IPS-15b (cell line): ENCODE measurements at regions not wholly inside any gene's neighbourhood (a gene's known extent, or its start where the extent isn't known, plus 50 kb on each side); places are given as distances from the start of the nearest gene placed in this dataset.

Experiments
- H3K27me3 ChIP-seq: one replicate; pipeline ENCODE4 v1.6.1; 2013; ENCODE audit warnings: low read length; ENCODE audit not compliant: control insufficient read depth, insufficient read depth
- H3K36me3 ChIP-seq: one replicate; pipeline ENCODE4 v1.6.1; 2013; ENCODE audit warnings: low read length; ENCODE audit not compliant: control insufficient read depth, insufficient read depth
- H3K4me1 ChIP-seq: one replicate; pipeline ENCODE4 v1.6.1; 2013; ENCODE audit warnings: mild to moderate bottlenecking, low read length; ENCODE audit not compliant: control insufficient read depth, insufficient read depth
- H3K4me3 ChIP-seq: one replicate; pipeline ENCODE4 v1.5.1; 2013; ENCODE audit warnings: low read depth, low read length
- H3K9ac ChIP-seq: one replicate; pipeline ENCODE4 v1.6.1; 2013; ENCODE audit warnings: low read depth, mild to moderate bottlenecking, low read length
- H3K9me3 ChIP-seq: one replicate; pipeline ENCODE4 v1.6.1; 2013; ENCODE audit warnings: mild to moderate bottlenecking, low read length; ENCODE audit not compliant: control insufficient read depth, insufficient read depth

- Histone ChIP-seq H3K36me3 (no peaks in the 10 kb centered on the region), H3K27me3 (no peaks in the 10 kb centered on the region), H3K4me1 (peaks cover 5% of the 10 kb centered on the region), H3K9me3 (no peaks in the 10 kb centered on the region), H3K9ac (no peak overlapping the region), H3K4me3 (no peak overlapping the region)
Observed at GRCh38 chr4:120466429-120466828, 399.8 kb upstream of the MAD2L1 start.

- H3K9me3 ChIP-seq = no peaks in the 10 kb centered on the region
- H3K27me3 ChIP-seq = no peaks in the 10 kb centered on the region
- H3K36me3 ChIP-seq = no peaks in the 10 kb centered on the region
- no peak overlapping the region for H3K9ac ChIP-seq
- no peak overlapping the region for H3K4me3 ChIP-seq
- H3K4me1 ChIP-seq = no peaks in the 10 kb centered on the region
Observed at GRCh38 chr4:120454788-120455187, 388.1 kb upstream of the MAD2L1 start.

- H3K36me3 ChIP-seq = no peaks in the 10 kb centered on the region
- no peaks in the 10 kb centered on the region for H3K27me3 ChIP-seq
- no peak overlapping the region for H3K4me3 ChIP-seq
- H3K9me3 ChIP-seq = no peaks in the 10 kb centered on the region
- H3K4me1 ChIP-seq = no peaks in the 10 kb centered on the region
- H3K9ac ChIP-seq = no peak overlapping the region
Observed at GRCh38 chr4:120452536-120452935, 385.9 kb upstream of the MAD2L1 start.

GRCh38 chr4:120452001-120452400, 385.4 kb upstream of the MAD2L1 start:
- Histone ChIP-seq H3K9me3 (no peaks in the 10 kb centered on the region), H3K4me3 (no peak overlapping the region), H3K4me1 (no peaks in the 10 kb centered on the region), H3K9ac (no peak overlapping the region), H3K27me3 (no peaks in the 10 kb centered on the region), H3K36me3 (no peaks in the 10 kb centered on the region)

DNA sequence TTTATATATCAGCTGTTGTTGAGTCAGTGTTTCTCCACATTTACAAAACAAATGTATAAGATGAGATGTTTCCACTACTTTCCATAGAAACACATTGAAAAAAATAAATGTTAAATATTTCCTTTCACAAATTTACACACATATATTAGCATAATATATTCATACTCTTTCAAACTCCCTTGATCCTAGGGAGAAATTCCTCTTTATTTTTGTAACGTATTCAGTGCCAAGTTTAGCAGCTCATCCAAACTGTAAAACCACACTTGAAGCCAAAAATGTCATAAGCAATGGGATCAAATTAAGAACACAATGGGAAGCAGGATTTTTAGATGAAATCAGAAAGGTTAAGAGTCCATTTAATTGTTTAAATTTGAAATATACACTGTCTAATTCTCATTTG, 381.1 kb upstream of the MAD2L1 start:
- Histone ChIP-seq H3K4me1 (no peaks in the 10 kb centered on the region), H3K27me3 (no peaks in the 10 kb centered on the region), H3K4me3 (no peak overlapping the region), H3K36me3 (no peaks in the 10 kb centered on the region), H3K9ac (no peak overlapping the region), H3K9me3 (no peaks in the 10 kb centered on the region)

DNA sequence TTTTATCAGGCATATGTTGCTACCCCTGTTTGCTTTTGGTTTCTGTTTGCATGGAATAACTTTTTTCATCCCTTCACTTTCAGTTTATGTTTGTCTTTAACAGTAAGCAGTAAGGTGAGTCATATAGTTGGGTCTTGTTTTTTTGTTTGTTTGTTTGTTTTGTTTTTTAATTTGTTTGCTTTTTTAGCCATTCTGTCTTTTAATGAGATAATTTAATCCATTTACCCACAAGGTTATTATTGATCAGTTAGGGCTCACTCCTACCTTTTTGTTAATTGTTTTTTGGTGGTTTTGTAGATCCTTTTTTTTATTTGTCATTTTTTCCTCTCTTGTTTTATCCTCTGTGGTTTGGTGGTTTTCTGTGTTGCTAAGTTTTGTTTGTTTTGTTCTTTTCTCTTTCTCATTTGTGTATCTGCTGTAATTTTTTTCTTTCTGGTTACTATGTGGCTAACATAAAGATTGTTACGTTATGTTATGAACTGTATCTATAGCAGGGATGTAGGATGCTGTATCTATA, 379.5 kb upstream of the MAD2L1 start:
- Histone ChIP-seq H3K4me3 (no peak overlapping the region), H3K9ac (no peak overlapping the region), H3K36me3 (no peaks in the 10 kb centered on the region), H3K9me3 (no peaks in the 10 kb centered on the region), H3K27me3 (no peaks in the 10 kb centered on the region), H3K4me1 (no peaks in the 10 kb centered on the region)

GRCh38 chr4:120445186-120445585, 378.5 kb upstream of the MAD2L1 start:
- no peak overlapping the region for H3K4me3 ChIP-seq
- no peak overlapping the region for H3K9ac ChIP-seq
- no peaks in the 10 kb centered on the region for H3K27me3 ChIP-seq
- H3K36me3 ChIP-seq = no peaks in the 10 kb centered on the region
- H3K9me3 ChIP-seq = no peaks in the 10 kb centered on the region
- H3K4me1 ChIP-seq = no peaks in the 10 kb centered on the region

GRCh38 chr4:120443116-120443515, 376.5 kb upstream of the MAD2L1 start:
- no peak overlapping the region for H3K9ac ChIP-seq
- H3K4me3 ChIP-seq = no peak overlapping the region
- H3K27me3 ChIP-seq = no peaks in the 10 kb centered on the region
- no peaks in the 10 kb centered on the region for H3K36me3 ChIP-seq
- no peaks in the 10 kb centered on the region for H3K4me1 ChIP-seq
- no peaks in the 10 kb centered on the region for H3K9me3 ChIP-seq

- Histone ChIP-seq H3K9me3 (no peaks in the 10 kb centered on the region), H3K4me1 (no peaks in the 10 kb centered on the region), H3K36me3 (no peaks in the 10 kb centered on the region), H3K4me3 (no peak overlapping the region), H3K9ac (no peak overlapping the region), H3K27me3 (no peaks in the 10 kb centered on the region)
Observed at GRCh38 chr4:120440730-120441129, 374.1 kb upstream of the MAD2L1 start.

GRCh38 chr4:120435179-120435578, 368.5 kb upstream of the MAD2L1 start:
- Histone ChIP-seq H3K36me3 (no peaks in the 10 kb centered on the region), H3K4me1 (no peaks in the 10 kb centered on the region), H3K9me3 (no peaks in the 10 kb centered on the region), H3K27me3 (no peaks in the 10 kb centered on the region), H3K4me3 (no peak overlapping the region), H3K9ac (no peak overlapping the region)

- Histone ChIP-seq H3K27me3 (no peaks in the 10 kb centered on the region), H3K9me3 (no peaks in the 10 kb centered on the region), H3K9ac (no peak overlapping the region), H3K4me1 (no peaks in the 10 kb centered on the region), H3K36me3 (no peaks in the 10 kb centered on the region), H3K4me3 (no peak overlapping the region)
Observed at GRCh38 chr4:120434756-120435155, 368.1 kb upstream of the MAD2L1 start.

DNA sequence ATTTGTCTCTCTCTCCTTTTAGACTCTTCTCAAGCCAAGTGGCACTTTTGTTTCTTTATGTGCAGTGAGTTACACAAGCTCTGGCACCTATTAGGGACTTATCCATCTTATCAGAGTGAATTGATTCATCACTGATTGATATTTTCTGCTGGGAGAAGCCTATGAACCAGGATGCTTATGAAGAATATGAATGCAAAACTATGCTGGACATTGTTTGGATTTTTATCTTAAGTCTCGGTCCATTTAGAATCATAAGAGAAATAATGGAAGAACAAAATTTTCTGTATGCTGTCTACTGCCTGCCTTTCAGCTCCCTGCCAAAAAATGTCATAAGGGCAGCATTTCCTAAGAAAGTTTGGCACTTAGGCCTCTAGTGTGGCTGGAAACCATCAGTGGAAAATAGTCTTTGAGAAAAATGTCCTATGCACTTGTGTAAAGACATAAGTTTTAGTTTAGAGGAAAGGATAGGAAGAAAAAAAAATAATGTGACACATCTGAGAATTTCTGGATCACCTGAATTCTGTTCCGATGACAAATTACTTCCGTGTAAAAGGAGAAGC, 365.7 kb upstream of the MAD2L1 start:
- no peaks in the 10 kb centered on the region for H3K9me3 ChIP-seq
- H3K4me3 ChIP-seq = no peak overlapping the region
- no peaks in the 10 kb centered on the region for H3K4me1 ChIP-seq
- no peaks in the 10 kb centered on the region for H3K27me3 ChIP-seq
- no peak overlapping the region for H3K9ac ChIP-seq
- H3K36me3 ChIP-seq = no peaks in the 10 kb centered on the region
